Common myeloid progenitor, CD34-positive (primary cell): ENCODE measurements at regions not wholly inside any gene's neighbourhood (a gene's known extent, or its start where the extent isn't known, plus 50 kb on each side); places are given as distances from the start of the nearest gene placed in this dataset.

ENCODE experiments used
- CTCF ChIA-PET: fragments of 350-600 bp; sonication (Branson Sonifier 250); formaldehyde crosslinking; loops from one replicate; lab custom pipeline; 2021; ENCODE audit warnings: antibody characterized with exemption; lab: Charles Lee
- POLR2A ChIA-PET: fragments of 350-600 bp; sonication (Branson Sonifier 250); formaldehyde crosslinking; loops from one replicate; lab custom pipeline; 2021; ENCODE audit warnings: antibody characterized with exemption; lab: Charles Lee
- DNase-seq, 3 donors: peaks; one replicate each; pipeline versions ENCODE4 v3.0.0 to v3.0.0-alpha.2; 2013
- H3K27ac ChIP-seq, 2 experiments: 1 replicate in 1 of 2; 2 replicates in 1 of 2; pipeline ENCODE4 v1.7.0; 2013; ENCODE audit warnings: inconsistent platforms in 2 of 2, low read length in 2 of 2, mild to moderate bottlenecking in 2 of 2, low read depth in 1 of 2, moderate library complexity in 1 of 2; ENCODE audit not compliant: severe bottlenecking in 2 of 2, insufficient read depth in 1 of 2, poor library complexity in 1 of 2
- H3K27me3 ChIP-seq, 5 experiments: replicated peaks in 2 of 5; 1 replicate in 3 of 5; 2 replicates in 2 of 5; pipeline versions ENCODE4 v1.6.1 to v1.7.0; 2013; ENCODE audit warnings: low read length in 4 of 5, mild to moderate bottlenecking in 2 of 5, moderate library complexity in 2 of 5, inconsistent platforms in 1 of 5; ENCODE audit not compliant: insufficient read depth in 5 of 5, control insufficient read depth in 4 of 5
- H3K36me3 ChIP-seq, 4 experiments: 1 replicate in 2 of 4; 2 replicates in 2 of 4; pipeline versions ENCODE4 v1.6.1 to v1.7.0; 2013; ENCODE audit warnings: low read length in 3 of 4, control low read depth in 1 of 4, mild to moderate bottlenecking in 1 of 4; ENCODE audit not compliant: control insufficient read depth in 4 of 4, insufficient read depth in 4 of 4
- H3K4me1 ChIP-seq, 4 experiments: 1 replicate in 3 of 4; 2 replicates in 1 of 4; pipeline versions ENCODE4 v1.6.1 to v1.7.1; 2013; ENCODE audit warnings: low read length in 3 of 4, mild to moderate bottlenecking in 3 of 4, control low read depth in 1 of 4, inconsistent platforms in 1 of 4, moderate library complexity in 1 of 4; ENCODE audit not compliant: control insufficient read depth in 4 of 4, insufficient read depth in 4 of 4; ENCODE audit errors: control extremely low read depth in 1 of 4
- H3K4me3 ChIP-seq, 7 experiments: 1 replicate in 4 of 7; 2 replicates in 3 of 7; pipeline versions ENCODE4 v1.5.1 to v1.7.0; 2013; ENCODE audit warnings: mild to moderate bottlenecking in 7 of 7, low read length in 6 of 7, moderate library complexity in 6 of 7, inconsistent platforms in 2 of 7, low read depth in 2 of 7, control low read depth in 1 of 7; ENCODE audit not compliant: insufficient read depth in 4 of 7, control insufficient read depth in 1 of 7; ENCODE audit errors: extremely low read depth in 1 of 7
- H3K9me3 ChIP-seq, 5 experiments: 1 replicate in 4 of 5; 2 replicates in 1 of 5; pipeline versions ENCODE4 v1.6.1 to v1.7.1; 2013; ENCODE audit warnings: low read length in 4 of 5, mild to moderate bottlenecking in 2 of 5, inconsistent platforms in 1 of 5, low read depth in 1 of 5, moderate library complexity in 1 of 5; ENCODE audit not compliant: control insufficient read depth in 4 of 5, insufficient read depth in 2 of 5; ENCODE audit errors: control extremely low read depth in 1 of 5
- WGBS: methylation state at CpG from one replicate; pipeline ENCODE4 v1.1.5; 2013; ENCODE audit not compliant: insufficient coverage; 5-methylcytosine and 5-hydroxymethylcytosine counted together

GRCh38 chr11:36899800-36900199, 301.8 kb upstream of the RAG2 start:
- no peaks in the 10 kb centered on the region for H3K4me1 ChIP-seq
- no peak overlapping the region for H3K4me3 ChIP-seq
- CTCF ChIA-PET: no interaction called here
- DNase-seq: no peak
- H3K27me3 ChIP-seq: no peaks in the 10 kb centered on the region
- H3K27ac ChIP-seq: no peak overlapping the region
- no peaks in the 10 kb centered on the region for H3K36me3 ChIP-seq
- POLR2A ChIA-PET: no interaction called here
- H3K9me3 ChIP-seq: no peaks in the 10 kb centered on the region
- WGBS: no CpG with 5 or more reads among the region's 1 CpG

GRCh38 chr11:36890841-36891240, 292.8 kb upstream of the RAG2 start:
- DNase-seq: no peak
- no peaks in the 10 kb centered on the region for H3K4me1 ChIP-seq
- ChIA-PET CTCF (no interaction called here), POLR2A (no interaction called here)
- H3K36me3 ChIP-seq: no peaks in the 10 kb centered on the region
- no CpG with 5 or more reads among the region's 2 CpGs for WGBS
- no peak overlapping the region for H3K27ac ChIP-seq
- peaks cover 0 to 1% (median 0%) of the 10 kb centered on the region in 5 experiments for H3K9me3 ChIP-seq
- no peak overlapping the region for H3K4me3 ChIP-seq
- no peaks in the 10 kb centered on the region for H3K27me3 ChIP-seq

- no peak for DNase-seq
- Histone ChIP-seq H3K36me3 (no peaks in the 10 kb centered on the region), H3K4me3 (no peak overlapping the region), H3K27me3 (no peaks in the 10 kb centered on the region), H3K9me3 (peaks cover 0 to 1% (median 0%) of the 10 kb centered on the region in 5 experiments), H3K4me1 (no peaks in the 10 kb centered on the region), H3K27ac (no peak overlapping the region)
- ChIA-PET POLR2A (no interaction called here), CTCF (no interaction called here)
- no CpG with 5 or more reads among the region's 2 CpGs for WGBS
These were observed 292.2 kb upstream of the RAG2 start for GRCh38 chr11:36890121-36890679.

- POLR2A ChIA-PET: no interaction called here
- 83% methylated on average over 3 of the region's 3 CpGs for whole genome bisulfite sequencing
- H3K36me3 ChIP-seq: no peaks in the 10 kb centered on the region
- no peaks in the 10 kb centered on the region for H3K4me1 ChIP-seq
- H3K27me3 ChIP-seq: no peaks in the 10 kb centered on the region
- H3K4me3 ChIP-seq: no peak overlapping the region
- CTCF ChIA-PET: no interaction called here
- no peaks in the 10 kb centered on the region for H3K9me3 ChIP-seq
- DNase-seq: no peak
- H3K27ac ChIP-seq: no peak overlapping the region
These were observed 287.1 kb upstream of the RAG2 start for GRCh38 chr11:36885154-36885553.

GRCh38 chr11:36878737-36879136, 280.7 kb upstream of the RAG2 start:
- CTCF ChIA-PET: no interaction called here
- DNase-seq: no peak

GRCh38 chr11:36877149-36877548, 279.1 kb upstream of the RAG2 start:
- Histone ChIP-seq H3K27ac (no peak overlapping the region), H3K36me3 (no peaks in the 10 kb centered on the region), H3K27me3 (no peaks in the 10 kb centered on the region), H3K4me3 (no peak overlapping the region), H3K4me1 (no peaks in the 10 kb centered on the region), H3K9me3 (no peaks in the 10 kb centered on the region)
- CTCF ChIA-PET: no interaction called here
- POLR2A ChIA-PET: no interaction called here
- no peak for DNase-seq

More at GRCh38 chr11:36878737-36879136, 280.7 kb upstream of the RAG2 start:
- Histone ChIP-seq H3K4me3 (no peak overlapping the region), H3K27ac (no peak overlapping the region), H3K9me3 (no peaks in the 10 kb centered on the region), H3K36me3 (no peaks in the 10 kb centered on the region), H3K27me3 (no peaks in the 10 kb centered on the region), H3K4me1 (no peaks in the 10 kb centered on the region)
- POLR2A ChIA-PET: no interaction called here
- no CpG with 5 or more reads among the region's 1 CpG for WGBS

GRCh38 chr11:36876266-36876665, 278.2 kb upstream of the RAG2 start:
- no peak for DNase-seq
- ChIA-PET CTCF (no interaction called here), POLR2A (no interaction called here)
- H3K4me3 ChIP-seq: no peak overlapping the region
- H3K4me1 ChIP-seq: no peaks in the 10 kb centered on the region
- no peak overlapping the region for H3K27ac ChIP-seq
- no peaks in the 10 kb centered on the region for H3K9me3 ChIP-seq
- WGBS: no CpG with 5 or more reads among the region's 1 CpG
- no peaks in the 10 kb centered on the region for H3K36me3 ChIP-seq
- H3K27me3 ChIP-seq: no peaks in the 10 kb centered on the region
